Natural killer cell (primary cell): ENCODE measurements at regions not wholly inside any gene's neighbourhood (a gene's known extent, or its start where the extent isn't known, plus 50 kb on each side); places are given as distances from the start of the nearest gene placed in this dataset.

Experiments
- ATAC-seq, 3 donors: fragments of 150-1000 bp in 2 of 3; fragments of 200-7000 bp in 1 of 3; cut with Tn5 transposase; 1 replicate in 1 of 3; 2 replicates in 2 of 3; pipeline ENCODE4 v1.10.0; 2021; ENCODE audit warnings: mild to moderate bottlenecking in 2 of 3, moderate library complexity in 2 of 3
- DNase-seq, 2 donors: peaks; one replicate each; pipeline versions ENCODE4 v3.0.0 to v3.0.0-alpha.2; 2013 to 2021; ENCODE audit warnings: mixed read lengths in 1 of 2
- H3K27ac ChIP-seq: one replicate; pipeline ENCODE4 v1.5.1; 2013; ENCODE audit warnings: mild to moderate bottlenecking, low read length
- H3K27me3 ChIP-seq: one replicate; pipeline ENCODE4 v1.6.1; 2013; ENCODE audit warnings: low read length; ENCODE audit not compliant: control insufficient read depth, insufficient read depth
- H3K36me3 ChIP-seq: one replicate; pipeline ENCODE4 v1.6.1; 2013; ENCODE audit warnings: low read length; ENCODE audit not compliant: control insufficient read depth, insufficient read depth
- H3K4me1 ChIP-seq: one replicate; pipeline ENCODE4 v1.6.1; 2013; ENCODE audit warnings: low read length; ENCODE audit not compliant: control insufficient read depth, insufficient read depth
- H3K4me3 ChIP-seq: one replicate; pipeline ENCODE4 v1.5.1; 2013; ENCODE audit warnings: low read length
- H3K9me3 ChIP-seq: one replicate; pipeline ENCODE4 v1.6.1; 2013; ENCODE audit warnings: low read length; ENCODE audit not compliant: control insufficient read depth, insufficient read depth
- H3K27ac Mint-ChIP-seq, 2 donors: one replicate each; pipeline ENCODE4 v1.8.0; 2022; ENCODE audit warnings: mild to moderate bottlenecking in 2 of 2, mixed read lengths in 2 of 2, moderate library complexity in 1 of 2
- H3K27me3 Mint-ChIP-seq, 2 donors: one replicate each; pipeline ENCODE4 v1.8.0; 2022; ENCODE audit warnings: low read depth in 2 of 2, mixed read lengths in 2 of 2
- H3K36me3 Mint-ChIP-seq: one replicate; pipeline ENCODE4 v1.8.0; 2022; ENCODE audit warnings: mixed read lengths
- H3K4me1 Mint-ChIP-seq, 2 donors: one replicate each; pipeline ENCODE4 v1.8.0; 2022; ENCODE audit warnings: mixed read lengths in 2 of 2
- H3K4me3 Mint-ChIP-seq: one replicate; pipeline ENCODE4 v1.8.0; 2022; ENCODE audit warnings: mild to moderate bottlenecking, moderate library complexity, mixed read lengths
- H3K9me3 Mint-ChIP-seq, 2 donors: one replicate each; pipeline ENCODE4 v1.8.0; 2022; ENCODE audit warnings: mixed read lengths in 2 of 2
- CTCF ChIP-seq: fragments of 200-600 bp; IDR thresholded peaks from one replicate; pipeline ENCODE4 v1.8.0; 2022; ENCODE audit warnings: antibody characterized with exemption
- WGBS: methylation state at CpG from one replicate; pipeline ENCODE4 v1.1.7; 2013; ENCODE audit warnings: missing lambda C conversion rate; ENCODE audit not compliant: insufficient coverage; 5-methylcytosine and 5-hydroxymethylcytosine counted together
- intact Hi-C: fragments of 100-400 bp; cut with micrococcal nuclease; formaldehyde crosslinking; loops from one replicate; pipeline ENCODE4 v1.14.2; 2022

GRCh38 chr19:28964500-28964899, 248.5 kb downstream of the UQCRFS1 start:
- no peaks in the 10 kb centered on the region for H3K4me1 ChIP-seq
- no peaks in the 10 kb centered on the region for H3K36me3 ChIP-seq
- H3K9me3 Mint-ChIP-seq: peaks cover 0 to 4% of the 10 kb centered on the region in 2 donors
- H3K9me3 ChIP-seq: no peaks in the 10 kb centered on the region
- no peak overlapping the region for H3K4me3 Mint-ChIP-seq
- H3K36me3 Mint-ChIP-seq: no peaks in the 10 kb centered on the region
- 40% methylated on average over 1 of the region's 2 CpGs for WGBS
- H3K27me3 ChIP-seq: no peaks in the 10 kb centered on the region
- H3K27ac Mint-ChIP-seq: no peak overlapping the region
- no peak overlapping the region for H3K4me3 ChIP-seq
- no peak for DNase-seq
- H3K27me3 Mint-ChIP-seq: peaks cover 10 to 13% of the 10 kb centered on the region in 2 donors
- no peak for ATAC-seq
- H3K27ac ChIP-seq: no peak overlapping the region
- no peaks in the 10 kb centered on the region for H3K4me1 Mint-ChIP-seq
- no peak for TF ChIP-seq CTCF
- intact Hi-C loops: no loop called here

GRCh38 chr19:28963486-28964250, 249.3 kb downstream of the UQCRFS1 start:
- intact Hi-C loops: no loop called here
- DNase-seq: no peak
- H3K4me3 Mint-ChIP-seq: no peak overlapping the region

GRCh38 chr19:28961772-28962500, 251.0 kb downstream of the UQCRFS1 start:
- TF ChIP-seq CTCF: no peak
- intact Hi-C loops: no loop called here
- Histone ChIP-seq H3K36me3 (no peaks in the 10 kb centered on the region), H3K27ac (no peak overlapping the region), H3K27me3 (no peaks in the 10 kb centered on the region), H3K4me1 (no peaks in the 10 kb centered on the region), H3K4me3 (no peak overlapping the region), H3K9me3 (no peaks in the 10 kb centered on the region)
- H3K36me3 Mint-ChIP-seq: no peaks in the 10 kb centered on the region
- H3K4me1 Mint-ChIP-seq: no peaks in the 10 kb centered on the region
- H3K4me3 Mint-ChIP-seq: no peak overlapping the region
- H3K27ac Mint-ChIP-seq: no peak overlapping the region
- 88% methylated on average over 1 of the region's 1 CpG for WGBS
- DNase-seq (no peak), ATAC-seq (no peak)
- H3K27me3 Mint-ChIP-seq: peaks cover 3 to 6% of the 10 kb centered on the region in 2 donors
- H3K9me3 Mint-ChIP-seq: no peaks in the 10 kb centered on the region

More at GRCh38 chr19:28963486-28964250, 249.3 kb downstream of the UQCRFS1 start:
- Histone ChIP-seq H3K27ac (no peak overlapping the region), H3K36me3 (no peaks in the 10 kb centered on the region), H3K9me3 (no peaks in the 10 kb centered on the region), H3K4me1 (no peaks in the 10 kb centered on the region), H3K27me3 (no peaks in the 10 kb centered on the region), H3K4me3 (no peak overlapping the region)
- Mint-ChIP-seq H3K27ac (no peak overlapping the region), H3K9me3 (peaks cover 0 to 4% of the 10 kb centered on the region in 2 donors), H3K4me1 (no peaks in the 10 kb centered on the region), H3K36me3 (no peaks in the 10 kb centered on the region), H3K27me3 (peaks cover 10 to 13% of the 10 kb centered on the region in 2 donors)
- no peak for TF ChIP-seq CTCF
- 93% methylated on average over 6 of the region's 7 CpGs for WGBS
- ATAC-seq: no peak
